IMR-90 (cell line): ENCODE measurements at regions not wholly inside any gene's neighbourhood (a gene's known extent, or its start where the extent isn't known, plus 50 kb on each side); places are given as distances from the start of the nearest gene placed in this dataset.
A peak's percentile ranks its signal among the peaks of the same experiment; 100 is the strongest.

ENCODE experiments used
- ATAC-seq: fragments of 200-7000 bp; cut with Tn5 transposase; 2 replicates; pipeline ENCODE4 v1.9.1; 2020; ENCODE audit warnings: low read depth, mild to moderate bottlenecking, moderate library complexity
- BruUV-seq: library from RNA; stranded (reverse); fragments of 400-500 nt; replicated peaks from 2 replicates; lab custom pipeline; 2021; lab: Mats Ljungman, UMichigan
- CTCF ChIA-PET: fragments of 300-600 bp; formaldehyde crosslinking; extraction: SDS; loops from one replicate; lab custom pipeline; 2021; ENCODE audit warnings: antibody characterized with exemption; lab: Yijun Ruan, JAX
- POLR2A ChIA-PET: fragments of 300-600 bp; sonication (Branson Sonifier 250); formaldehyde crosslinking; loops from one replicate; lab custom pipeline; 2022; ENCODE audit warnings: antibody characterized with exemption; ENCODE audit not compliant: unreplicated experiment; lab: Charles Lee
- DNase-seq: peaks from one replicate; pipeline ENCODE4 v3.0.0; 2013
- H2AFZ ChIP-seq: replicated peaks from 2 replicates; pipeline ENCODE3; 2013; ENCODE audit warnings: low read length, mild to moderate bottlenecking; ENCODE audit not compliant: poor library complexity
- H2AK5ac ChIP-seq: 2 replicates; pipeline ENCODE4 v1.6.1; 2013; ENCODE audit warnings: low read depth, low read length, inconsistent platforms
- H2AK9ac ChIP-seq: replicated peaks from 2 replicates; pipeline ENCODE3; 2013; ENCODE audit warnings: mild to moderate bottlenecking, low read depth, low read length, moderate library complexity; ENCODE audit not compliant: poor library complexity
- H2BK120ac ChIP-seq: 2 replicates; pipeline ENCODE4 v1.6.1; 2013; ENCODE audit warnings: low read depth, low read length, inconsistent platforms
- H2BK15ac ChIP-seq: 3 replicates; pipeline ENCODE4 v1.6.1; 2013; ENCODE audit warnings: low read depth, low read length, inconsistent platforms
- H2BK20ac ChIP-seq: 2 replicates; pipeline ENCODE4 v1.6.1; 2013; ENCODE audit warnings: low read depth, mild to moderate bottlenecking, inconsistent platforms, low read length, moderate library complexity
- H2BK5ac ChIP-seq: 2 replicates; pipeline ENCODE4 v1.6.1; 2013; ENCODE audit warnings: mild to moderate bottlenecking, low read depth, low read length, inconsistent platforms; ENCODE audit not compliant: poor library complexity, severe bottlenecking
- H3K14ac ChIP-seq: replicated peaks from 2 replicates; pipeline ENCODE4 v1.6.1; 2013; ENCODE audit warnings: low read depth, low read length, inconsistent platforms
- H3K18ac ChIP-seq: 2 replicates; pipeline ENCODE4 v1.6.1; 2013; ENCODE audit warnings: low read depth, low read length, control low read depth
- H3K23ac ChIP-seq: 2 replicates; pipeline ENCODE4 v1.6.1; 2013; ENCODE audit warnings: low read depth, low read length, inconsistent platforms
- H3K27ac ChIP-seq: 2 replicates; pipeline ENCODE4 v1.5.1; 2013; ENCODE audit warnings: mild to moderate bottlenecking, control low read depth, low read length; ENCODE audit not compliant: insufficient read depth
- H3K27me3 ChIP-seq: 2 replicates; pipeline ENCODE4 v1.6.1; 2013; ENCODE audit warnings: low read length; ENCODE audit not compliant: control insufficient read depth, insufficient read depth
- H3K36me3 ChIP-seq: 2 replicates; pipeline ENCODE4 v1.6.1; 2013; ENCODE audit warnings: low read length, mixed read lengths; ENCODE audit not compliant: control insufficient read depth, insufficient read depth
- H3K4ac ChIP-seq: 2 replicates; pipeline ENCODE4 v1.6.1; 2013; ENCODE audit warnings: low read depth, low read length, inconsistent platforms
- H3K4me1 ChIP-seq: 2 replicates; pipeline ENCODE4 v1.6.1; 2013; ENCODE audit warnings: low read length, mixed read lengths; ENCODE audit not compliant: control insufficient read depth, insufficient read depth
- H3K4me2 ChIP-seq: 2 replicates; pipeline ENCODE4 v1.6.1; 2013; ENCODE audit warnings: low read depth, mild to moderate bottlenecking, control low read depth, low read length, moderate library complexity
- H3K4me3 ChIP-seq: 2 replicates; pipeline ENCODE4 v1.5.1; 2013; ENCODE audit warnings: low read depth, mild to moderate bottlenecking, control low read depth, low read length, moderate library complexity; ENCODE audit not compliant: insufficient read depth
- H3K56ac ChIP-seq: 2 replicates; pipeline ENCODE4 v1.6.1; 2013; ENCODE audit warnings: low read length, inconsistent platforms; ENCODE audit not compliant: insufficient read depth; ENCODE audit errors: extremely low read depth
- H3K79me1 ChIP-seq, 2 experiments: 2 replicates each; pipeline ENCODE4 v1.6.1; 2013; ENCODE audit warnings: low read length in 2 of 2, inconsistent platforms in 1 of 2, low read depth in 1 of 2
- H3K9ac ChIP-seq: 2 replicates; pipeline ENCODE4 v1.6.1; 2013; ENCODE audit warnings: low read depth, low read length, control low read depth
- H3K9me1 ChIP-seq: 2 replicates; pipeline ENCODE4 v1.6.1; 2013; ENCODE audit warnings: low read length, inconsistent platforms; ENCODE audit not compliant: insufficient read depth
- H3K9me3 ChIP-seq: 2 replicates; pipeline ENCODE4 v1.6.1; 2013; ENCODE audit warnings: low read length; ENCODE audit not compliant: control insufficient read depth, insufficient read depth
- H4K20me1 ChIP-seq: 2 replicates; pipeline ENCODE4 v1.6.1; 2013; ENCODE audit warnings: low read length, inconsistent platforms; ENCODE audit not compliant: insufficient read depth
- H4K5ac ChIP-seq: 2 replicates; pipeline ENCODE4 v1.6.1; 2013; ENCODE audit warnings: mild to moderate bottlenecking, low read depth, low read length, control low read depth
- H4K8ac ChIP-seq, 2 experiments: 2 replicates each; pipeline ENCODE4 v1.6.1; 2013; ENCODE audit warnings: low read depth in 2 of 2, low read length in 2 of 2, control low read depth in 1 of 2, inconsistent platforms in 1 of 2
- H4K91ac ChIP-seq: 2 replicates; pipeline ENCODE4 v1.6.1; 2013; ENCODE audit warnings: low read depth, low read length, inconsistent platforms; ENCODE audit not compliant: insufficient read depth
- CEBPB ChIP-seq: IDR thresholded peaks from 2 replicates; pipeline ENCODE4 v1.6.1; 2012; ENCODE audit warnings: low read depth, low read length, improper control_type of control experiment
- CHD1 ChIP-seq: IDR thresholded peaks from 2 replicates; pipeline ENCODE4 v1.6.1; 2012; ENCODE audit warnings: low read depth, low read length, improper control_type of control experiment
- MAFK ChIP-seq: IDR thresholded peaks from 2 replicates; pipeline ENCODE4 v1.6.1; 2012; ENCODE audit warnings: low read depth, low read length, improper control_type of control experiment
- MXI1 ChIP-seq: IDR thresholded peaks from 2 replicates; pipeline ENCODE4 v1.6.1; 2012; ENCODE audit warnings: low read depth, mild to moderate bottlenecking, low read length, moderate library complexity, borderline replicate concordance
- RFX5 ChIP-seq: IDR thresholded peaks from 2 replicates; pipeline ENCODE4 v1.8.0; 2012; ENCODE audit warnings: low read depth, mild to moderate bottlenecking, low read length, moderate library complexity
- dilution Hi-C: fragments of 300-500 bp; cut with HindIII; formaldehyde crosslinking; loops from one replicate; pipeline ENCODE4 v1.14.3; 2018; ENCODE audit warnings: low sequenced_read_pairs; ENCODE audit not compliant: unreplicated experiment
- in situ Hi-C: fragments of 300-500 bp; cut with MboI; formaldehyde crosslinking; loops from 3 replicates; pipeline ENCODE4 v1.14.3; 2019; ENCODE audit warnings: low sequenced_read_pairs, inconsistent platforms, mixed read lengths
- intact Hi-C: fragments of 100-400 bp; cut with micrococcal nuclease; formaldehyde crosslinking; loops from 2 replicates; pipeline ENCODE4 v1.10.0; 2022
- TF ChIP-seq, protein P1 (sequence below): fragments of 150-350 bp; IDR thresholded peaks from 2 replicates; pipeline ENCODE4 v1.6.1; 2016; ENCODE audit warnings: low read depth, mild to moderate bottlenecking, low read length, moderate library complexity, borderline replicate concordance

- CTCF ChIA-PET = no interaction called here
- Histone ChIP-seq H3K9me1 (no peaks in the 10 kb centered on the region), H2BK15ac (no peak overlapping the region), H2BK120ac (no peak overlapping the region), H3K79me1 (no peaks in the 10 kb centered on the region), H3K9ac (no peak overlapping the region), H2AK5ac (no peak overlapping the region), H3K18ac (no peak overlapping the region), H3K14ac (no peak overlapping the region), H4K20me1 (no peaks in the 10 kb centered on the region), H3K9me3 (no peaks in the 10 kb centered on the region), H4K91ac (no peak overlapping the region), H3K4me1 (no peaks in the 10 kb centered on the region), H4K5ac (no peak overlapping the region), H2AK9ac (no peak overlapping the region), H2BK20ac (no peak overlapping the region), H3K4me3 (no peak overlapping the region), H4K8ac (no peak overlapping the region), H3K4me2 (no peak overlapping the region), H3K56ac (no peak overlapping the region), H3K23ac (no peak overlapping the region), H2BK5ac (no peak overlapping the region), H3K4ac (no peak overlapping the region), H3K27ac (no peak overlapping the region), H2AFZ (no peak overlapping the region), H3K27me3 (no peaks in the 10 kb centered on the region), H3K36me3 (no peaks in the 10 kb centered on the region)
- intact Hi-C loops (no loop called here), dilution Hi-C loops (no loop called here), in situ Hi-C loops (no loop called here)
- BruUV-seq = no TSS peak
- POLR2A ChIA-PET = no interaction called here
- peak; percentile 84 for TF ChIP-seq MAFK
- TF ChIP-seq RFX5 = no peak
- TF ChIP-seq MXI1 = no peak
- no peak for TF ChIP-seq CEBPB
- TF ChIP-seq, protein P1, sequence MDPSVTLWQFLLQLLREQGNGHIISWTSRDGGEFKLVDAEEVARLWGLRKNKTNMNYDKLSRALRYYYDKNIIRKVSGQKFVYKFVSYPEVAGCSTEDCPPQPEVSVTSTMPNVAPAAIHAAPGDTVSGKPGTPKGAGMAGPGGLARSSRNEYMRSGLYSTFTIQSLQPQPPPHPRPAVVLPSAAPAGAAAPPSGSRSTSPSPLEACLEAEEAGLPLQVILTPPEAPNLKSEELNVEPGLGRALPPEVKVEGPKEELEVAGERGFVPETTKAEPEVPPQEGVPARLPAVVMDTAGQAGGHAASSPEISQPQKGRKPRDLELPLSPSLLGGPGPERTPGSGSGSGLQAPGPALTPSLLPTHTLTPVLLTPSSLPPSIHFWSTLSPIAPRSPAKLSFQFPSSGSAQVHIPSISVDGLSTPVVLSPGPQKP = no peak
- TF ChIP-seq CHD1 = no peak
- DNase-seq = no peak
- ATAC-seq = no peak
These were observed 531.6 kb upstream of the SMIM21 start for GRCh38 chr18:75959150-75959549.
